NCI-H2171 treated with DMSO at 0.1 percent for 48 hours (cell line): ENCODE measurements at regions not wholly inside any gene's neighbourhood (a gene's known extent, or its start where the extent isn't known, plus 50 kb on each side); places are given as distances from the start of the nearest gene placed in this dataset.
"Not testable (repeated sequence)": the region's sequence is repeated elsewhere in the genome, so short reads cannot be mapped to it uniquely, and the experiment has no call there.

ENCODE experiments used
- DNase-seq: peaks from one replicate; lab custom pipeline; 2025; lab: John Stamatoyannopoulos, UW

- no peak for DNase-seq
Measured at GRCh38 chr20:12458241-12458640, 540.5 kb downstream of the BTBD3 start.

- DNase-seq = no peak
Measured at GRCh38 chr20:12464036-12464435, 544.7 kb upstream of the SPTLC3 start.

DNA sequence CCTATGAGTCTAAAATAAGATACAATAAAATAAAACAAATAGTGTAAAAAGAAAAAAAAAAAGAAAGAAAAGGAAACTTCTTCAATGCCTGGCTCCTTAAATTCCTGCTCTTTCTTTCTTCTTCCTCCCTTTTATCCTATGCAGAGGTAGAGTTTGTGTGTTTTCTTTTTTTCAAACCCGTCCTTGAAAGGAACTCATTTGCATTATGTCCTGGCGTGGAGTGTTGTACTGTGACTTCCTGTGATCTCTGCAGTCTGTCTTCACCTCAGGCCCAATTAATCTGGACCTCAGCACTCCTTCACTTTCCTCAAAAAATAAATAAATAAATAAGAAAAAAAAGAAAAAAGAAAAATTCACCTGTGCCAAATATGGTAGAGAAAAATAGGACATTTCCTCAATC lies 541.9 kb upstream of the SPTLC3 start:
- no peak for DNase-seq

DNA sequence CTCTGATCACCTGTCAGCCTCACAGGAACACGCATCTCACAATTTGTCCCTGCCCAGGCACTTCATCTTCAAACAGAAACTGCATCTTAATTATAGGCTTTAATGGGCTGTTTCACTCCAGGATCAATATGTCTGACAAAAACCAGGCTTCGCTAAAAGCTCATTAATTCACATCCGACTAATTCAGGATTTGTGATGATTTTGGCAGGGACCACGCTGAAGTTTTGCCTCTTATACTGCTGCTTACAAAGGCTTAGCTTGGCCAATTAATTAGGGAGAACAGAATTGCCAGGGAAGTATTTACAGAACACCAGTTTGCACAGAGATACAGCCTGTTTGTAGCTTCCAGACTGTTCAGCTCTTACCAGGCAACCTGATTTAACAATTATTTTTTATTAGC lies 541.0 kb upstream of the SPTLC3 start:
- DNase-seq = no peak

DNA sequence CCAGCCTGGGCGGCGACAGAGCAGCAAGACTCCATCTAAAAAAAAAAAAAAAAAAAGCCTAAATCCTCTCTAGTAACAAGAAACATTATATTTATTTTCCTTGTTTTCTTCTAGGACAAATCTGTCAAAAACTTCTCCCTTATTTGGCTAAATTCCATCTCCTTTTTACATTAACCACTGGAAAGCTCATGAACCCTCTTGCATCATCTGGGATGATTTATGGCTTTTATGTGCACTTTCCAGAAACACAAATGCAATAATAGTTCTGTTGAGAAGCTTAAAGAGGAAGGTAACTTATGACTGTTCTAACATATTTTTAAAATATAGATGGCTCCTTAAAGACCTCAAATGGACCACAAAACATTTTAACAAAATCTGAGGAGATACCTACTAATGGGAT lies 526.1 kb upstream of the SPTLC3 start:
- DNase-seq = no peak

GRCh38 chr20:12502443-12502842 lies 506.3 kb upstream of the SPTLC3 start:
- no peak for DNase-seq

DNA sequence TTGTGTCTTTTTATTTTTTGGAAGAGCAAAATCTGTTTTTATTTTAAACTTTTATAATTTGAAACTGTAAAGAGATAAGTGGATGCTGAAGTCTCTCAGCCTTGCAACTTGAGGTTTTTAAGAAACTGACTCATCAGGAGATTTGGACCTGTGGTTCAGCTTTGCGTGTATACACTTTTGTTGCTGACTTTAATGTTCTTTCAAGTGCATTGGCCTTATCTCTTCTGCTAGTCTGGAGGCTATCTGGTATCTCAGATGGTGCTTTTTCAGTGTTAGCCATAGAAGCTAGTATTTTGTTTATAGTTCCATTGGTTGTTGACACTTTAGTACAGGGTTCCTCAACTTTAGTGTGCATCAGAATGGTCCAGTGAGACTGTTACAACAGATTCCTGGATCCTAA lies 504.0 kb upstream of the SPTLC3 start:
- no peak for DNase-seq

- no peak for DNase-seq
Measured at GRCh38 chr20:12511499-12511898, 497.3 kb upstream of the SPTLC3 start.

DNA sequence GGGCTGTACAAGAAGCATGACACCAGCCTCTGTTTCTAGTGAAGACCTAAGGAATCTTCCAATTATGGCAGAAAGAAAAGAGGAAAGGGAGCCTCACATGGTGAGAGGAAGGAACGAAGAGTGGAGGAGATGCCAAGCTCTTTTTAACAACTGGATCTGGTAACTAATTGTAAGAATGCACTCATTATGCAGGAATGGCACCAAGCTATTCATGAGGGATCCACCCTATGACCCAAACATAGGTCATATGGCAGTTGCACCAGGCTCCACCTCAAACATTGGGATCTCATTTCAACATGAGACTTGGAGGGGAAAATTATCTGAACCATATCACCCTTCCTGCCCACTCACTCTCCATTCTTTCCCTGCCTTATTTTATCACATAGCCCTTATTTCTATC lies 496.0 kb upstream of the SPTLC3 start:
- DNase-seq = no peak

DNA sequence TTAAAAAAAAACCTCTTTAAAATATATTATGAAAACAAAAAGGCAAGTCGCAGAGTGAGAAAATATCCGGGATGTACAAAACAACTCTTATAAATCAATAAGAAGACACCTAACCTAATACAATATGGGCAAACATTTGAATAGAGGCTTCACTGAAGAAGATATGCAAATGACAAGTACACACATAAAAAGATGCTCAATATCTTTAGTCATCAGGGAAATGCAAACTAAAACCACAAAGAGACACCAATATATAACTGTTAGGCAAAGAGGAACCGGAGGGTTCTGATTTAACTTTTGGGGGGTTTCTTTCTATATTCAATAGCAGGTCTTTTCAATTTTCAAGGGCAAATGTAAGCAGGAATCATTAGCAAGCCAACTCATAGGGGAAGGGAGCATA lies 480.7 kb upstream of the SPTLC3 start:
- DNase-seq = peak; percentile 71

DNA sequence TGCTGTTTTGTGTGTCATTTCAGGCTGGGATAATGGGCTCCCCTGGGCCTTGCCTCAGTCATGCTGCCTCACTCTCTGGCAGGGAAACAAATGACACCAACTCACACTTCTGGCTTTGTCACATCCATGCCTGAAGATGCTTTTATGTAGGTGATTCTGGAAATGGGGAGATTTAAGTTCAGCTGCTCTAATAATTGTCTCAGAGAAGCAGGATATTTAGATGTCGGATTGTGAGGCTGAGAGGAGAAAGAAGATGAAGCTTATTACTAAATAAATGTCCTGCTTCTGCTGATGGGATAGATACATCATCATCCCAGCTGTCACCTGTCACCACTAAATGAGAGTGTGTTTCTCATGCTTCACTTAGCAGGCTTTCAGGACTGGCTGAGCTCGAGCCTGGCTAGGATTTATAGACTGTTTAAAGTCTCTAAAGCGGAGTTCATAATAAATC lies 480.2 kb upstream of the SPTLC3 start:
- DNase-seq = peak; percentile 97

DNA sequence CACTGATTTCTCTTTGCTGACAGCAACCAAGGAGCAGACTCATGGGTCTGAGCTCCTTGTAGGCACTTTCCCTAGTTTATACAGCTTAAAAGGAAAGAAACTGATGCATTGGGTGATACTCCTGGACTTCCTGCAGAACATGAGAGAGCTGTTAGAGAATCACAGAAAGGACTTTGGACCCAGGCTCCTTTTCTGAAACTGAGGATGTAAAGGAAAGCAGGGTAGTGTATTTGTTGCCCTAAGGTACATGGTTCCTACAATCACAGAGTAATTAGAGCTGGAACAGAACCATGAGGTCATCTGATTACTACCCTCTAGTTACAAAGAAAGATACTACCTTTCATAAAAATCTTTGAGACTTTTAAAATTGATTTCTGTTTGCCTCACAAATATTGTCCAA lies 477.1 kb upstream of the SPTLC3 start:
- DNase-seq = no peak

DNA sequence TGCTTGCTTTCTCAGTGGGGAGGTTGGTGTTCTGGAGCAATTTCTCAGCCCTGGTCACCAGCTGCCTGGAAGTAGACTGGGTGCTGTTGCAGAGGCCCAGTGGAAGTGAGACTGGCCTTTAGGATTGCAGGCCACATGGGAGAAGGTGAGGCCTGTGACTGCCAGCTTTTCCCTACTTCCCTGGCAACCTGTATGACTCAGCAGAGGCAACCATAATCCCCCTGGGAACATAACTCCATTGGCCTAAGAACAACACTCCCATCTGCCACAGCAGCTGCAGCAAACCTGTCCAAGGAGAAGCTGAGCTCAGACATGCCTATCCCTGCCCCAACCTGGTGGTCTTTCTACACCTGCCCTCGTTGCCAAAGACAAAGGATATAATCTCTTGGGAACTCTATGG lies 473.5 kb upstream of the SPTLC3 start:
- DNase-seq = peak; percentile 99

- peak; percentile 98 for DNase-seq
Measured at GRCh38 chr20:12535770-12536169, 473.0 kb upstream of the SPTLC3 start.

- DNase-seq = no peak
Measured at GRCh38 chr20:12554426-12554825, 454.3 kb upstream of the SPTLC3 start.

GRCh38 chr20:12555369-12555768 lies 453.4 kb upstream of the SPTLC3 start:
- DNase-seq = no peak

DNA sequence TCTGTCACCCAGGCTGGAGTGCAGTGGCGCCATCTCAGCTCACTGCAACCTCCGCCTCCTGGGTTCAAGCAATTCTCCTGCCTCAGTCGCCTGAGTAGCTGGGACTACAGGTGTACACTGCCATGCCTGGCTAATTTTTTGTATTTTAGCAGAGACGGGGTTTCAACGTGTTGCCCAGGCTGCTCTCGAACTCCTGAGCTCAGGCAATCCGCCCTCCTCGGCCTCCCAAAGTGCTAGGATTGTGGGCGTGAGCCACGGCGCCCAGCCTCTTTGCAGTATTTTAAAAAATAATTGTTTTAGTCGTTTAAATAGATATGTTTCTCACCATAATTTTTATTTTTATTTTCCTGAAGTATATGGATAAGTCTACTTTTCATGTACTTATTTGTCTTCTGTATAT lies 452.9 kb upstream of the SPTLC3 start:
- not testable (repeated sequence) for DNase-seq

GRCh38 chr20:12557224-12557623 lies 451.5 kb upstream of the SPTLC3 start:
- DNase-seq = no peak

DNA sequence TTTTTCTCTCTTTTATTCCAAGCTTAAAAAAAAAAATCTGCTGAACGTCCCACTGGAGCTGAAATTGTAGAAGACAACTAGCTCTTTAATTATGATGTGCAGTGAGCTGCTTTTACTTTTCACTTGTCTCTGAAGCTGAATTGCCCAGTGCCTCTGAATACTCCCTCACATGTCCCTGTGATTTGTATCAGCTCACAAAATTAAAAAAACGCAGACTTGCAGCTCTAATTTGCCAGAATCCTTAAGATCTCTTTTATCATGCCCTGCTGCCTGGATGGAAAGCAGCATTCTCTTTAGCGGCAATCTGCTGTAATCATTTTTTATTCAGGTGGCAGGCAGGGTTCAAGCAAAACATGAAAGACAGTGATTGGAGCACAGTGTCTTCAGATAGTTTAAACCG lies 443.8 kb upstream of the SPTLC3 start:
- DNase-seq = no peak

GRCh38 chr20:12566596-12566995 lies 442.2 kb upstream of the SPTLC3 start:
- no peak for DNase-seq

GRCh38 chr20:12570371-12570770 lies 438.4 kb upstream of the SPTLC3 start:
- DNase-seq = peak; percentile 84

GRCh38 chr20:12573442-12573841 lies 435.3 kb upstream of the SPTLC3 start:
- no peak for DNase-seq

DNA sequence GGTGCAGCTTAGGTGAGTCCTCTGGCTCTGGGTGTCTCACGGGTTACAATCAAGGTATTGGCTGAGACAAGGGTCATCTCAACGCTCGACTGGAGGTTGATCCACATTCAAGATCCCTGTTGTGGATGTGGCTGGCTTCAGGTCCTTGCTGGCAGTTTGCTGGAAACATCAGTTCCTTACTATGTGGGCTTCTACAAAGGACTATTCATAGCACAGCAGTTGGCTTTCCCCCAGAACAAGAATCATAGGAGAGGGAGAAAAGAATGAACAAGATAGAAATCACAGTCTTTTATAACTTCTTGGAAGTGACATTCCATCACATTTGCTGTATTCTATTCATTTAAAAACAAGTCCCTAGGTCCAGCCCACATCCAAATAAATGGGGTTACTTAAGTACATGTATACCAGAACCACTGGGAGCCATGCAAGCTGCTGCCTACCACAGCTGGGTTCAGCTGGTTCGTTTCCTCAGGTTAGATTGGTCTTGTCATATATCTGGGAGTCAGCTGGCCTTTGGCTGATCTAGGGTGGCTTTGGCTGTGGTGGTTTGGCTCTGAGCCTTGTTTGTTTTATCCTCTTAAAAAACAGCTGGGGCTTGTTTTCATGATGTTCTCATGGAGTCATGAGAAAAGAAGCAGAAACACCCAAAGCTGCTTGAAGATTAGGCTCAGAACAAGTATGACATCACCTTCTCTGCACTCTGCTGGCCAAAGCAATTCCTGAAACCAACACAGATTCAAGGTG lies 433.2 kb upstream of the SPTLC3 start:
- peak; percentile 15 for DNase-seq

DNA sequence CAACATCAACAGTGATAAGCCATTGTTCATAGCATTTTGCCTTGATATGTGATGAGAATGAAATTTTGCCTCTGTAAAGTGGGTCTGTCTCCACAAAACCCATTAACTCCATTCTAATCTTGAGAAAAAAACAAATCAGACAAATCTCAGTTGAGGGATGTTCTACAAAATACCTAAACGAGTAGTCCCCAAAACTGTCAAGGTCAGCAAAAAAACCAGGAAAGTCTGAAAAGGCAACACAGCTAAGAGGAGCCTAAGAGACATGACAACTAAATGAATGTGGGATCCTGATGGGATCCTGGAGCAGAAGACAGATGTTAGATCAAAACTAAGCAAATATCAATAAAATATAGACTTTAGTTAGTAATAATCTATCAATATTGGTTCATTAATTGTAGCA lies 431.6 kb upstream of the SPTLC3 start:
- no peak for DNase-seq
